Superior temporal gyrus (tissue), 1 donor: ENCODE measurements at regions not wholly inside any gene's neighbourhood (a gene's known extent, or its start where the extent isn't known, plus 50 kb on each side); places are given as distances from the start of the nearest gene placed in this dataset.

Source experiments
- DNase-seq: peaks from one replicate; pipeline ENCODE4 v3.0.0-alpha.2; 2016; ENCODE audit errors: extremely low spot score

DNA sequence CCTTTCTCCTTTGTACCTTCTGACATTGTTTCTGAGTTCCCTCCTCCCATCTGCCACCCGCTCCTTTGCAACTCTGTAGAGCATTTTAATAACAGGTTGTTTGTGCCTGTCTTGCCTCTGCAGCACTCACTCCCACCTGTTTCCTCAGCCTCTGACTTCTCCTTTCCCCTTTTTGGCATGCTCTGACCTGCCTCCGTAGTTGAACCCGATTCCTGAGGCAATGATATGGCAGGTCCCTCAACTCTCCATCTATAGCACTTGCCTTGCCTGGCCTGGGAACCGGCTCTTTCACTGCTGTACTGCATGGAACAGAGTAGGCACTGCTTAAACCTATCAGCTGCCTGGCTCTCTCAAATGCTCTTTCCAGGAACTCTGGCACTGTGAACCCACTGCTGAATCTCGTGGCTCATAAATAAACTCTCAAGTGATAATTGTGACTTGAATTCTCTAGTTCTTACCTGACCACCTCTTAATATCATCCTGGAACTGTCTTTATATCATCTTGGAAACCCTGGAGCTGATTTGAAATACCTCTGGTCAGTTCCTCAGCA lies 50.3 kb downstream of the UTRN start:
- no peak for DNase-seq

DNA sequence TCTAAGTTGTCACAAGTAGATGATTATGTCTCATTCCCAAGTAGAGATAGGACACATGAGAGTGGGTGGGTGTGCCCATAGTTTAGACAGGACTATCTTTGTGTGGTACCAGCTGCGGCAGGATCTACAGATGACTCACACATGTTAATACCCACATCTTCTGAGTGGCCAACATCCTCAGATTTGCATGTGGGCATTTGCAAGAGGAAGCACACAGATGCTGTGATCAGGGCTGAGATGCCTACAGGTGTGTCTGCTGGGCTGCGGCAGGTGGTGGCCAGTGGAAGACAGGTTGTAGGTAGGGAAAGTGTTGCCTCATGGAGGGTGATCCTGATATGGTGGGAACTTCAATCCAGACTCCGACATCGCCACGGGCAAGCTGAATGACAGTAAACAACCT lies 50.8 kb downstream of the UTRN start:
- DNase-seq, result no peak

DNA sequence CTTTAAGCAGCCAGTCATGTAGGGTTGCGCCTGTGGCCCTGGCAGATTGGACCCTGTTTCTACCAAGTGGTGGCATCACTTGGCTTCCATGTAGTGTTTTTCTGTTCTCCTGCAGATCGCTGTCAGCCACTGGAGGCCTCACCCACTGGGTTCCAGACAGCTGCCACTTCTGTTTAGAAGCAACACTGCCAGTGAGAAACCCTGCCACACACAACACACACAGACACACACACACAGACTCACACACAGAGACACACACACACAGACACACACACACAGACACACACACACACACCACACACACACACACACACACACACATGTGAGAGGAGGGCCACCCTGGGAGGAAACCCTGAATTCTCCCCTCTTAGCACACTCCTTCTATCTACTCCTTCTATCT lies 51.8 kb downstream of the UTRN start:
- DNase-seq, result no peak

DNA sequence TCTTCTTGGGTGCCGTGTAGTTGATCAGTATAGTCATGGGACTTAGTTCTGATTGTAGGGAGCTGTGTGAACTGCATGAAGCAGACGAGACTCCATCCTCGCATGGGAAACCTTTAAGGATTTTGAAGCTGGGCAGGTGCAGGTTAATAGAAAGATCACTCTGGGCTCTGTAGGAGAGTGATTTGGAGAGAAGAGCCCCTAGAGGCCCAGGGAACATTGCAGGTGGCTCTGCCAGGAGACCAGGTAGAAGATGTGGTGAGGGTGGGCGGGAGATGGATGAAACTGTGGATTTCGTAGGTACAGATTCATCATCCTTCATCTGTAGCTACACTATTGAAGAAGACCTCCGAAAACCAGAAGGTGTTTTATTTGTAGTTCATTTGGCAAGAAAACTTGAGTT lies 53.3 kb downstream of the UTRN start:
- DNase-seq, result no peak

DNA sequence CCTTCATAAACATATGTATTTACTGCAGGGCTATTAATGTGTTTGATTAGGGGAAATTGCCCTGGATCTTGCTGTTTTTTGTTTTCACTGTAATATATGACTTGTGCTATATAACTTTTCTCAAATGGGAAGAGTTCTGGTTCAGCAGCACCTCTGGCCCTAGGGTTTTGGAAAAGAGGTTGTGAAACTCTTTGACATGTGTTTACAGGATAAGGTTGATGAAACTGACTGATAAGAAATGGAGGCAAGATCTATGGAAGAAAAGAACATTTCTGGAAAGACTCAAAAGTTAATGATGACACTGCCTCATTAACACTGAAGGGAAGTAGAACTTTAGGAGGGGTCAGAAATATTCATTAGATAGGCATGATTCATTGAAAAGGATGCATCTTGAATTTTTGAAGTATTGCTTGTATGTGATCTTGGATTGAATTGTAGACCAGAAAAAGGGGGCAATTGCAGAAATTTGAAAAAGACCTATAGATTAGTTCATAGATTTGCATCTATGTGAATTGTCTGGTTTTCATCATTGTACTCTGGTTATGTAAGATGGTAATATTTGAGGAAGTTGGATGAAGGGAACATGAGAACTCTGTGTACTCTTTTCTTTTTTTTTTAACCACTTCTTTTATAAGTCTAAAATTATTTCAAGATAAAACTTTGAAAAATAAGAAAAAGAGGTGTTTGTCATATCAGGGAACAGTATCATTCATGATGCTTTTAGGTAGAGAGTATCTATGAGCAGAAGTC lies 54.0 kb downstream of the UTRN start:
- no peak for DNase-seq

- no peak for DNase-seq
Measured at GRCh38 chr6:144339859-144340452, 54.8 kb downstream of the UTRN start.

DNA sequence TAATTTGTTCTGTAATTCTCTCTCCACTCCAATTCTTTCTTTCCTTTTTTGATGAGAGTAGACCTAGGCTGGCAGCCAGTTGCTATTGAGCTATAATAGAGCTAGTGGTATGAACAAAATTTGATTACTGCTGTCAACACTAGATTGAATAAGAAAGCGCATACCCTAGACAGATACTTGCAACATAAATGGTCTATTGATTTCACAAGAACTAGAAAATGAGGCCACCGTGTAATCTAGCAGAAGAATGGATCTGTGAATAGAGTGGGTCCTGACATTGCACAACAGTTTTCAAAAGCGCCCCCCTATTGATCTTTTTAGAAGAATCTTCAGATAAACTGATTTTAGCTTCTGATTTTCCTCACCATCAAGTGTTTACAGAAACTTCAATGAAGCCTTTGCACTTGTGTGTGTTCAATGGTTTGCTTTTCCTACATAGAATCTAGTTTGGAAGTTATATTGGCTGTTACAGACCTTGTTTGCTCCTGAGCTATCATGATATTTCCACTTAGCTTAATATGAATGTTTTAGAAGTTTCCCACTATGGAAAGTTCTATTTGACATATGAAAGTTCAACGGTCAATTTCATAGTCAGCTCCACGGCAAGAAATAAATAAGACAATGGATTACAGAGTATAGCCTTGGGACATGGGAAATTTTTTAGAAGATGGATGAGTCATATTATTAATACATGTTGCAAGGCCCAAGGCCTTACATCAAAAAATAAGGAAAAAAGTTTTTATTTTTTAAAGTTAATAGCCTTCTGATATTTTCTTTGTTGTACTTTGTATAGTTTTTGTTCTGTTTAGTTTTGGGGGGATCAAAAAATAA lies 55.6 kb downstream of the UTRN start:
- no peak for DNase-seq

DNA sequence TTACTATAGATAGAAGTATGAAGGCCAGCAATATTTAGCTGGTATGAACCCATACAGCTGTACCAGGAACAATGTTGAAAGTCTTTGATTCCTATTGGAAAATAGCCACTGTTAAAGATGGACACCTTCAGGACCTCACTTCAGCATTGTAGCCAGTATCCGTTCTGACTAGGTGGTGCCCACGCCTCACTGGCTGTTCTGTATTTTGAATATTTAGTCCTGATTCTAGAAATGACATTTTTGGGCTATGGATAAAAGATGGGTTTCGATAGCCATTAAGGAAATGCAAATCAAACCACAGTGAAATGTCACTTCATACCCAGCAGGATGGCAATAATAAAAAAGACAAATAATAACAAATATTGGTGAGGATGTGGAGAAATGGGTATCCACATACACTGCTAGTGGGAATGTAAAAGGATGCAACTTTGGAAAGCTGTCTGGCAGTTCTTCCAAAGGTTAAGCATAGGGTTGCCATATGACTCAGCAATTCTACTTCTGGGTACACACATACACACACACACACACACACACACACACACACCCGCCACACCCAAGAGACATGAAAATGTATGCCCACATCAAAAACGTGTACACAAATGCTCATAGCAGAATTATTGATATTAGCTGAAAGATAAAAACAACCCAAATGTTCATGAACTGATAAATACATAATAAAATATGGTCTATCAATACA lies 56.8 kb downstream of the UTRN start:
- no peak for DNase-seq

- no peak for DNase-seq
Measured at GRCh38 chr6:144343701-144344428, 58.7 kb downstream of the UTRN start.

DNA sequence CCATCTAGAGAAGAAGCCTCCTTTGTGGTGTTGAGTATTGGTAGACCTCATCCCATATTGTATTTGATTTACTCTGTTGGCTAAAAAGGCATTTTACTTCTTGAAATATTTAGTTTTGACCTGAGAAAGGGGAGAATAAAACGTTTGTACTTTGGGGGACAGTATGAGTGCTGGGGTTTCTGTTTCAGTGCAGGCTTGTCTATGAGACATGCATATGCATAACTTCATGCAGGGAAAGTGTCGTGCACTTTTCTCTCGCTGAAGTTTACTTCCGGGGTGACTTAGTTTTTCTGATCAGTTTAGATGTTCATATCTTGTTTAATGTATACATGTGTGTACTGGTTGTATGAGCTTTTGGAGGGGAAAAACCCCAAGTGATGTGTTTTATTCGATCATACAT lies 59.5 kb downstream of the UTRN start:
- no peak for DNase-seq

GRCh38 chr6:144345451-144345850 lies 60.3 kb downstream of the UTRN start:
- no peak for DNase-seq

DNA sequence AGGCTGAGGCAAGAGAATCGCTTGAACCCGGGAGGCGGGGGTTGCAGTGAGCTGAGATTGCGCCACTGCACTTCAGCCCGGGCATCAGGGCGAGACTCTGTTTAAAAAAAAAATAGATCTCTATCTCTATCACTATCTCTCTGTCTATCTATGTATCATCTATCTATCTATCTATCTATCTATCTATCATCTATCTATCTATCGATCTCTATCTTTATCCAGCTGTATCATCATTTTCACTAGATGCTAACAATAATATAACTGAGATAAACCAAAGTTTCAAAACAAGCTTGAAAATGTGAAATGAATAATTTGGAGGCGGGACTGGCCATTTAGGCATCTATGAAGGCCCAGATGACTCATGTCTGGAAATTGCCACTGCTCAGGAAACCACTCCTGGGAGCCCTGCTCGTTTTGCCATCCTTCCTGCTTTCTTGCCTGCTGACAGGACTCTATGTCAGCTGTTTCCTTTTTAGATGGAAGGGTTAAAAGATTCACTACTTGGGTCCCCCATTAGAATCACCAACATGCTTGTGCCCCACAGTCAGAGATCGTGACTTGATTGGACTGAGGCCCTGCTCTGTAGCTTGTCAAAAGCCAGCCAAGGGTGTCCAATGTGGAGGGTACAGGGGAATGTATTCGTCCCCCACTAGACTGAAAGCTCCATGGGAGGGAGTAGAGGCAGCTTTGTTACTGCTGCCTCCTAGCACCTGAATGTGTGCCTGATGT lies 61.7 kb downstream of the UTRN start:
- DNase-seq, result no peak

GRCh38 chr6:144347448-144347759 lies 62.3 kb downstream of the UTRN start:
- DNase-seq, result no peak

DNA sequence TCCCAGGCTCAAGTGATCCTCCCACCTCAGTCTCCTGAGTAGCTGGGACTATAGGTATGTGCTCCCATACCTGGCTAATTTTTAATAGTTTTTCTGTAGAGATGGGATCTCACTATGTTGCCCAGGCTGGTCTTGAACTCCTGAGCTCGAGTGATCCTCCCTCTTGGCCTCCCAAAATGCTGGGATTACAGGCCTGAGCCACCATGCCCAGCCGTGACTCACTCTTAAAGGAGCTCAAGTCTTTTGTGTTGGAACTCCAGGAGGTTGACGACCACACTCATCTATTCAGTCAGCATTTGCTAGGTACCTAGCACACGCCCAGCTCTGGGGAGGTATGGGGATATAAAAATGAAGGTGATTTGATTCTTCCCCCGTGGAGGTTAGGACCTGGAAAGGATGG lies 62.8 kb downstream of the UTRN start:
- no peak for DNase-seq

DNA sequence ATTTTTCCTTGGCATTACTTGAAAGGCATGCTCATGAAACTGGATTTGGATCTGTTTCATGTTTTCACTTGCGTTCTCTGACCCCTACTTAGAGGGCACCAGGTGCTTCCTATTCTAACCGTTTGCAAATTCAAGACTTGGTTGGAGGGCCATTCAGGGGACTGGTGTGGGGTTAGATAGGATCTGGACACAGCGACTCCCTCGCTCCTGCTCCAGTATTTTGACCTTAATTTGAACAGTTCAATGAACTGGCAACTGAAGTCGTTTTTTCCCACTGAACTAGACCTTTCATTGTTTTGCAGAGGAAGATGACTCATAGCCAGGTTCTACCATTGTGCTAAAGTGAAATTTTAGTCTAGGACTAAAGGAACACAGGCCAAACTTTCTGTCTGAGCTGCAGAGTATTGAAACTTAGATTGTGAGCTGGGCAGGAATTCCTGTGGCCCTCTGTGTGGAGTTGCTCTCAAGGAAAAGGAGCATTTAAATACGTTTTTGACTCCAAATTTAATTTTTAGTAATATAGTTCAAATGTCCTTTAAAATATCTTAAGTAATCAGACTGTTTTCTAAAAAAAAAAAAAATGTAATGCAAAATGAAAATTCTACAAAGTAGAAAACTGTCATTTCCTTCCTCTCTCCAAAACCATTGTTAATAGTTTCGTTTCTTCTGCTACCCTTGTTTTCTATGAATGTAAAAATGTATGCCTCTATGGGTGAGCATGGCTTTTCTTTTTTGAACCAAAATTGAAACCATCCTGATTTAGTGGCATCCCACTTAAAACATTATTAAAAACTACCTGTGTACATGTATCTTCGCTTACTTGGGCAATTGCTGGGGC lies 64.8 kb downstream of the UTRN start:
- DNase-seq, result no peak

GRCh38 chr6:144350528-144350880 lies 65.4 kb downstream of the UTRN start:
- no peak for DNase-seq

GRCh38 chr6:144351379-144352127 lies 66.4 kb downstream of the UTRN start:
- no peak for DNase-seq

DNA sequence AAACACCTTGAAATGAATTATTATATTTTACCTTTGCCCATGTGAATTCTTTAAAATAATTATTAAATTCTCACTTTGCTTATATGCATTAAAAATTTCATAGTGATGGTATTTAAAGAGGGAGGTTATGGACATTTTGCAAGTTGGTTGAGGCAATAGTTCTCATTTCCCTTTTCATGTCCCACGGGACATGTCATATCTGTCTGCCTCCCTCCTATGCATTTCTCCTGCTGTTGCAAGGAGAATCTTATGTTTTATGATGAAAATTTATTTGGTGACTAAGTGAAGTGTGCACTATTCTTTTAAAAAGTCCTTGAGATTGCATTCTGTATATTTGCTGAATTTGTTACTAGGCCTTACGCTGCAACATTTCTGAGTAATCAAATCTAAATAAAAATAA lies 67.2 kb downstream of the UTRN start:
- DNase-seq, result no peak

GRCh38 chr6:144353871-144354314 lies 68.8 kb downstream of the UTRN start:
- DNase-seq, result no peak
